ENCODE measurements at regions not wholly inside any gene's neighbourhood (a gene's known extent, or its start where the extent isn't known, plus 50 kb on each side); places are given as distances from the start of the nearest gene placed in this dataset.

- ChIA-PET POLR2A (no interaction called here), CTCF (interaction anchor here (0.7 to 2.1 kb wide), 5 partner anchors 16 to 169 kb away, joined by 3 to 6 read pairs (median 4); no protein-coding TSS in a partner anchor)
- no peaks in the 10 kb centered on the region for H3K4me1 ChIP-seq (ENCODE audit: control insufficient read depth, insufficient read depth, low read length)
- H3K9me3 ChIP-seq (ENCODE audit: control insufficient read depth, insufficient read depth, low read depth, low read length), result peaks cover 3% of the 10 kb centered on the region; the same call in 1 of the 2 replicates
- H3K27ac ChIP-seq (ENCODE audit: extremely low read depth, low read depth, low read length), result no peak overlapping the region
- no peak overlapping the region for H3K4me3 ChIP-seq (ENCODE audit: low read depth, low read length)
- no peaks in the 10 kb centered on the region for H3K36me3 ChIP-seq (ENCODE audit: control insufficient read depth in 2 of 2, insufficient read depth in 1 of 2, low read length in 2 of 2)
- TF ChIP-seq ZBTB11 (tag by site-specific recombination; conservative IDR thresholded peaks at IDR 0.05; ENCODE audit: low read depth) (no peak), ZNF416 (tag by site-specific recombination; IDR thresholded peaks at IDR 0.05) (no peak)
These were observed 70.0 kb upstream of the KCNJ15 start for GRCh38 chr21:38186661-38187270.

GRCh38 chr21:38188037-38188436 lies 68.8 kb upstream of the KCNJ15 start:
- POLR2A ChIA-PET, result no interaction called here
- no peaks in the 10 kb centered on the region for H3K4me1 ChIP-seq (ENCODE audit: control insufficient read depth, insufficient read depth, low read length)

GRCh38 chr21:38196036-38196435 lies 60.8 kb upstream of the KCNJ15 start:
- H3K9me3 ChIP-seq (ENCODE audit: control insufficient read depth, insufficient read depth, low read depth, low read length), result no peaks in the 10 kb centered on the region
- no peaks in the 10 kb centered on the region for H3K36me3 ChIP-seq (ENCODE audit: control insufficient read depth in 2 of 2, insufficient read depth in 1 of 2, low read length in 2 of 2)
- no peak overlapping the region for H3K27ac ChIP-seq (ENCODE audit: extremely low read depth, low read depth, low read length)
- H3K4me3 ChIP-seq (ENCODE audit: low read depth, low read length), result no peak overlapping the region
- ChIA-PET CTCF (no interaction called here), POLR2A (no interaction called here)
- no peaks in the 10 kb centered on the region for H3K4me1 ChIP-seq (ENCODE audit: control insufficient read depth, insufficient read depth, low read length)
- TF ChIP-seq ZNF114 (tag by site-specific recombination; IDR thresholded peaks at IDR 0.05) (no peak), KLF1 (tag by site-specific recombination; IDR thresholded peaks at IDR 0.05) (no peak), ZNF654 (tag by site-specific recombination; IDR thresholded peaks at IDR 0.05; ENCODE audit: low read depth) (no peak), ZNF621 (tag by site-specific recombination; IDR thresholded peaks at IDR 0.05) (no peak)

More at GRCh38 chr21:38188037-38188436, 68.8 kb upstream of the KCNJ15 start:
- no peak overlapping the region for H3K27ac ChIP-seq (ENCODE audit: extremely low read depth, low read depth, low read length)
- H3K36me3 ChIP-seq (ENCODE audit: control insufficient read depth in 2 of 2, insufficient read depth in 1 of 2, low read length in 2 of 2), result no peaks in the 10 kb centered on the region
- H3K4me3 ChIP-seq (ENCODE audit: low read depth, low read length), result no peak overlapping the region
- CTCF ChIA-PET, result interaction anchor here (2.1 kb wide), 1 partner anchor 31 kb away, joined by 5 read pairs; no protein-coding TSS in a partner anchor
- peaks cover 3% of the 10 kb centered on the region; the same call in 1 of the 2 replicates for H3K9me3 ChIP-seq (ENCODE audit: control insufficient read depth, insufficient read depth, low read depth, low read length)
- no peak for TF ChIP-seq ZNF843 (tag by site-specific recombination; IDR thresholded peaks at IDR 0.05)
- TF ChIP-seq ZNF580 (tag by site-specific recombination; IDR thresholded peaks at IDR 0.05), result no peak
- no peak for TF ChIP-seq BCL11B (tag by site-specific recombination; IDR thresholded peaks at IDR 0.05; ENCODE audit: low read depth)
- TF ChIP-seq ZBTB21 (tag by site-specific recombination; IDR thresholded peaks at IDR 0.05), result no peak
- TF ChIP-seq ZNF521 (tag by site-specific recombination; IDR thresholded peaks at IDR 0.05), result no peak
- no peak for TF ChIP-seq ZNF621 (tag by site-specific recombination; IDR thresholded peaks at IDR 0.05)
- no peak for TF ChIP-seq HIC1 (tag by site-specific recombination; IDR thresholded peaks at IDR 0.05)
